ENCODE measurements at regions not wholly inside any gene's neighbourhood (a gene's known extent, or its start where the extent isn't known, plus 50 kb on each side); places are given as distances from the start of the nearest gene placed in this dataset.

DNA sequence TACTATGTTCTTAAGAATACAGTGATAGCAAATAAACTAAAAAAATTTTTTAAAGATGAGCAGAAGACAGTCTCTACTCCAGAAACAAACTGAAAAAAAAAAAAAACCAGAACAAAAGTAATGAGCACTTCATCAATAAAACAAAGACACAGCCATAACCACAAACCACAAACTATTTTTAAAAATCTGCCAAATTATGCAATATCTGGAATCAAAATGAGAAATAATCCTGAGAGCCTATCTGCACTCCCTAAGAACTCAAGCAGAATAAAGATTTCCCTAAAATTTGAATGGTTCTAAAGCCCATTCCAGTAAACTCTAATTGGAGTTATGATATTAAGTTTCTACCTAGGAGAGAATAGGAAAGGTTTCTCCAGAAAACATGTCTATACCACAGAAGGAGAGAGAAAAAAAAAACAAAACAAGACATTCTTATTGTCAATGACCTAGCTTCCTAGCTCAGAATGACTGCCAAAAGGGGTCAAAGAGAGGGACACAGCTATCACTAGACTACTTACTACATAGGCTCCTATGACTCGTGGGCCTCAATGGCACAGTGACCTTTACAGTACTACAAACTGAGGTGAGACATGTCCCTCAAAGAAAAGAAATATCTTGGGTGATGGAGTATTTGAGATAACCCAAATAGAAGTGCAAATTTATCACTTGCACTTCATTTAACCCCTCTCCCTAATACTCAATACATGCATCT lies 262.8 kb downstream of the ZEB2 start:
- TF ChIP-seq, protein P1, sequence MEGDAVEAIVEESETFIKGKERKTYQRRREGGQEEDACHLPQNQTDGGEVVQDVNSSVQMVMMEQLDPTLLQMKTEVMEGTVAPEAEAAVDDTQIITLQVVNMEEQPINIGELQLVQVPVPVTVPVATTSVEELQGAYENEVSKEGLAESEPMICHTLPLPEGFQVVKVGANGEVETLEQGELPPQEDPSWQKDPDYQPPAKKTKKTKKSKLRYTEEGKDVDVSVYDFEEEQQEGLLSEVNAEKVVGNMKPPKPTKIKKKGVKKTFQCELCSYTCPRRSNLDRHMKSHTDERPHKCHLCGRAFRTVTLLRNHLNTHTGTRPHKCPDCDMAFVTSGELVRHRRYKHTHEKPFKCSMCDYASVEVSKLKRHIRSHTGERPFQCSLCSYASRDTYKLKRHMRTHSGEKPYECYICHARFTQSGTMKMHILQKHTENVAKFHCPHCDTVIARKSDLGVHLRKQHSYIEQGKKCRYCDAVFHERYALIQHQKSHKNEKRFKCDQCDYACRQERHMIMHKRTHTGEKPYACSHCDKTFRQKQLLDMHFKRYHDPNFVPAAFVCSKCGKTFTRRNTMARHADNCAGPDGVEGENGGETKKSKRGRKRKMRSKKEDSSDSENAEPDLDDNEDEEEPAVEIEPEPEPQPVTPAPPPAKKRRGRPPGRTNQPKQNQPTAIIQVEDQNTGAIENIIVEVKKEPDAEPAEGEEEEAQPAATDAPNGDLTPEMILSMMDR (conservative IDR thresholded peaks at IDR 0.05) = no peak
- no peak for DNase-seq
- no peak overlapping the region for H4K91ac ChIP-seq (ENCODE audit: insufficient read length, low read depth, low read length)
- Mint-ChIP-seq H3K9me3 (peaks cover 54 to 61% of the 10 kb centered on the region in 2 experiments), H3K36me3 (ENCODE audit: insufficient read depth in 1 of 3, low read depth in 3 of 3) (peaks cover 45 to 68% (median 51%) of the 10 kb centered on the region in 3 experiments), H3K27me3 (ENCODE audit: low read depth) (no peaks in the 10 kb centered on the region), H3K4me1 (peaks cover 7 to 12% of the 10 kb centered on the region in 2 experiments), H3K4me3 (no peak overlapping the region), H3K27ac (no peak overlapping the region)
- no peak overlapping the region for H4K8ac ChIP-seq (replicated peaks; ENCODE audit: insufficient read length, low read depth, low read length)
- H2AK5ac ChIP-seq (ENCODE audit: insufficient read length, low read length) = no peak overlapping the region
- no peak overlapping the region for H4K5ac ChIP-seq (ENCODE audit: insufficient read length, low read depth, low read length)
- H3K9ac ChIP-seq (ENCODE audit: extremely low read depth, insufficient read length, low read length) = no peak overlapping the region
- no peaks in the 10 kb centered on the region for H3K23me2 ChIP-seq (ENCODE audit: insufficient read length, low read depth, low read length, poor library complexity, severe bottlenecking)
- H3T11ph ChIP-seq (ENCODE audit: low read length) = no peak overlapping the region
- no peaks in the 10 kb centered on the region for H3K79me2 ChIP-seq (ENCODE audit: insufficient read depth, low read length)
- no peak overlapping the region for H3K14ac ChIP-seq (ENCODE audit: insufficient read depth, low read length)
- H3K23ac ChIP-seq (ENCODE audit: insufficient read length, low read depth, low read length) = no peak overlapping the region
- H3K79me1 ChIP-seq (ENCODE audit: insufficient read depth, low read depth, low read length, poor library complexity, severe bottlenecking) = no peaks in the 10 kb centered on the region
- H3K4ac ChIP-seq (ENCODE audit: low read depth, low read length) = no peak overlapping the region
- no peaks in the 10 kb centered on the region; the same call in 1 of the 2 replicates for H3K4me1 ChIP-seq (ENCODE audit: insufficient read depth, low read length)
- H2BK20ac ChIP-seq (ENCODE audit: low read depth, low read length, poor library complexity, severe bottlenecking) = no peak overlapping the region
- H2BK5ac ChIP-seq (ENCODE audit: insufficient read length, low read length) = no peak overlapping the region
- H2BK120ac ChIP-seq (ENCODE audit: low read depth, low read length, poor library complexity, severe bottlenecking) = no peak overlapping the region
- H3K27ac ChIP-seq (ENCODE audit: insufficient read length, low read depth, low read length) = no peak overlapping the region
- H3K9me3 ChIP-seq (ENCODE audit: control insufficient read depth, low read depth, low read length) = peaks cover 25% of the 10 kb centered on the region
- H3K27me3 ChIP-seq (ENCODE audit: insufficient read depth, low read length) = no peaks in the 10 kb centered on the region
- no peak overlapping the region for H3K56ac ChIP-seq (ENCODE audit: insufficient read length, low read depth, low read length)
- H2BK12ac ChIP-seq (ENCODE audit: insufficient read length, low read depth, low read length) = no peak overlapping the region
- WGBS (ENCODE audit: extremely low coverage, insufficient read length, low lambda C conversion rate) = no CpG with 5 or more reads among the region's 1 CpG
- no peak overlapping the region for H3K18ac ChIP-seq (ENCODE audit: insufficient read length, low read depth, low read length)
- H4K20me1 ChIP-seq (ENCODE audit: control insufficient read depth, insufficient read depth, insufficient read length) = no peaks in the 10 kb centered on the region
- no peak overlapping the region for H2BK15ac ChIP-seq (ENCODE audit: low read depth, low read length)
- no peak overlapping the region for H2AFZ ChIP-seq (ENCODE audit: low read length)
- H3K4me2 ChIP-seq (ENCODE audit: insufficient read depth, insufficient read length, low read length) = no peak overlapping the region

All from H9 (cell line).